Ishikawa (cell line): ENCODE measurements at regions not wholly inside any gene's neighbourhood (a gene's known extent, or its start where the extent isn't known, plus 50 kb on each side); places are given as distances from the start of the nearest gene placed in this dataset.

ENCODE experiments used
- CEBPB ChIP-seq: IDR thresholded peaks from 2 replicates; pipeline ENCODE4 v1.6.1; 2012
- CREB1 ChIP-seq: IDR thresholded peaks from 2 replicates; pipeline ENCODE4 v1.6.1; 2012; ENCODE audit warnings: low read depth
- EGR1 ChIP-seq: IDR thresholded peaks from 2 replicates; pipeline ENCODE4 v1.6.1; 2012
- EP300 ChIP-seq: IDR thresholded peaks from 2 replicates; pipeline ENCODE4 v1.6.1; 2012; ENCODE audit warnings: borderline replicate concordance
- FOXM1 ChIP-seq: IDR thresholded peaks from 2 replicates; pipeline ENCODE4 v1.6.1; 2012; ENCODE audit warnings: low read depth, borderline replicate concordance
- MAX ChIP-seq: IDR thresholded peaks from 2 replicates; pipeline ENCODE4 v1.6.1; 2012
- NFIC ChIP-seq: IDR thresholded peaks from 2 replicates; pipeline ENCODE4 v1.6.1; 2012
- RAD21 ChIP-seq: IDR thresholded peaks from 2 replicates; pipeline ENCODE4 v1.6.1; 2012; ENCODE audit warnings: low read depth
- REST ChIP-seq: IDR thresholded peaks from 2 replicates; pipeline ENCODE4 v1.6.1; 2012; ENCODE audit warnings: low read depth, mild to moderate bottlenecking
- TAF1 ChIP-seq: IDR thresholded peaks from 2 replicates; pipeline ENCODE4 v1.6.1; 2012; ENCODE audit warnings: low read depth, mild to moderate bottlenecking
- TCF12 ChIP-seq: IDR thresholded peaks from 2 replicates; pipeline ENCODE4 v1.6.1; 2012; ENCODE audit warnings: low read depth
- TEAD4 ChIP-seq: IDR thresholded peaks from 2 replicates; pipeline ENCODE4 v1.6.1; 2012
- USF1 ChIP-seq: IDR thresholded peaks from 2 replicates; pipeline ENCODE4 v1.6.1; 2012
- YY1 ChIP-seq: IDR thresholded peaks from 2 replicates; pipeline ENCODE4 v1.6.1; 2012; ENCODE audit warnings: low read depth
- ZBTB7A ChIP-seq: IDR thresholded peaks from 2 replicates; pipeline ENCODE4 v1.6.1; 2012; ENCODE audit warnings: low read depth

- TF ChIP-seq NFIC = no peak
- no peak for TF ChIP-seq USF1
- no peak for TF ChIP-seq TAF1
- no peak for TF ChIP-seq REST
- TF ChIP-seq TEAD4 = no peak
- TF ChIP-seq MAX = no peak
- TF ChIP-seq RAD21 = no peak
- TF ChIP-seq TCF12 = no peak
- TF ChIP-seq FOXM1 = no peak
- no peak for TF ChIP-seq CREB1
- no peak for TF ChIP-seq EP300
- TF ChIP-seq YY1 = no peak
- TF ChIP-seq EGR1 = no peak
- no peak for TF ChIP-seq ZBTB7A
- TF ChIP-seq CEBPB = no peak
These were observed 87.1 kb upstream of the USP9X start for GRCh38 chrX:40998123-40998522.

GRCh38 chrX:41001327-41001726 lies 83.9 kb upstream of the USP9X start:
- TF ChIP-seq FOXM1 = no peak
- TF ChIP-seq USF1 = no peak
- TF ChIP-seq REST = no peak
- TF ChIP-seq ZBTB7A = no peak
- TF ChIP-seq RAD21 = no peak
- no peak for TF ChIP-seq CEBPB
- no peak for TF ChIP-seq EGR1
- no peak for TF ChIP-seq YY1
- TF ChIP-seq TCF12 = no peak
- no peak for TF ChIP-seq TEAD4
- no peak for TF ChIP-seq EP300
- no peak for TF ChIP-seq TAF1
- no peak for TF ChIP-seq CREB1
- no peak for TF ChIP-seq MAX
- TF ChIP-seq NFIC = no peak

GRCh38 chrX:41002026-41002425 lies 83.2 kb upstream of the USP9X start:
- TF ChIP-seq NFIC (no peak), REST (no peak), EP300 (no peak), RAD21 (no peak), CREB1 (no peak), USF1 (no peak), FOXM1 (no peak), MAX (no peak), TAF1 (no peak), YY1 (no peak), ZBTB7A (no peak), TEAD4 (no peak), EGR1 (no peak), TCF12 (no peak)
